ENCODE measurements at regions not wholly inside any gene's neighbourhood (a gene's known extent, or its start where the extent isn't known, plus 50 kb on each side); places are given as distances from the start of the nearest gene placed in this dataset.

GRCh38 chr5:99686538-99686937 is 757.7 kb upstream of the CHD1 start:
- H4K8ac ChIP-seq (replicated peaks; ENCODE audit: insufficient read length, low read depth, low read length) = no peak overlapping the region
- no peaks in the 10 kb centered on the region; the same call in 1 of the 2 replicates for H3K27me3 Mint-ChIP-seq (ENCODE audit: low read depth)
- no peak overlapping the region for H3K4me2 ChIP-seq (ENCODE audit: insufficient read depth, insufficient read length, low read length)
- no peak overlapping the region for H3K4me3 Mint-ChIP-seq
- H2BK20ac ChIP-seq (ENCODE audit: low read depth, low read length, poor library complexity, severe bottlenecking) = no peak overlapping the region
- H4K91ac ChIP-seq (ENCODE audit: insufficient read length, low read depth, low read length) = no peak overlapping the region
- H3K27ac Mint-ChIP-seq = no peak overlapping the region
- H4K5ac ChIP-seq (ENCODE audit: insufficient read length, low read depth, low read length) = no peak overlapping the region
- H3K9me3 ChIP-seq (ENCODE audit: control insufficient read depth, low read depth, low read length) = no peaks in the 10 kb centered on the region
- no peak overlapping the region for H3K27ac ChIP-seq (ENCODE audit: insufficient read length, low read depth, low read length)
- H2BK5ac ChIP-seq (ENCODE audit: insufficient read length, low read length) = no peak overlapping the region
- H3K18ac ChIP-seq (ENCODE audit: insufficient read length, low read depth, low read length) = no peak overlapping the region
- H3K4ac ChIP-seq (ENCODE audit: low read depth, low read length) = no peak overlapping the region
- no peaks in the 10 kb centered on the region for H3K79me2 ChIP-seq (ENCODE audit: insufficient read depth, low read length)
- H4K20me1 ChIP-seq (ENCODE audit: control insufficient read depth, insufficient read depth, insufficient read length) = no peaks in the 10 kb centered on the region
- no peak overlapping the region for H3K23ac ChIP-seq (ENCODE audit: insufficient read length, low read depth, low read length)
- H3K14ac ChIP-seq (ENCODE audit: insufficient read depth, low read length) = no peak overlapping the region
- H3K9me3 Mint-ChIP-seq = no peaks in the 10 kb centered on the region
- no peaks in the 10 kb centered on the region for H3K4me1 ChIP-seq (ENCODE audit: insufficient read depth, low read length)
- no peak overlapping the region for H2AK5ac ChIP-seq (ENCODE audit: insufficient read length, low read length)
- H3K56ac ChIP-seq (ENCODE audit: insufficient read length, low read depth, low read length) = no peak overlapping the region
- no peak overlapping the region for H3T11ph ChIP-seq (ENCODE audit: low read length)
- H2BK120ac ChIP-seq (ENCODE audit: low read depth, low read length, poor library complexity, severe bottlenecking) = no peak overlapping the region
- H3K79me1 ChIP-seq (ENCODE audit: insufficient read depth, low read depth, low read length, poor library complexity, severe bottlenecking) = no peaks in the 10 kb centered on the region
- no CpG with 5 or more reads among the region's 7 CpGs for WGBS (ENCODE audit: extremely low coverage, insufficient read length, low lambda C conversion rate)
- no peak for DNase-seq
- H2BK12ac ChIP-seq (ENCODE audit: insufficient read length, low read depth, low read length) = no peak overlapping the region
- H3K36me3 Mint-ChIP-seq (ENCODE audit: insufficient read depth in 1 of 3, low read depth in 3 of 3) = no peaks in the 10 kb centered on the region
- H3K9ac ChIP-seq (ENCODE audit: extremely low read depth, insufficient read length, low read length) = no peak overlapping the region
- no peak overlapping the region for H2AFZ ChIP-seq (ENCODE audit: low read length)
- no peaks in the 10 kb centered on the region for H3K4me1 Mint-ChIP-seq
- H2BK15ac ChIP-seq (ENCODE audit: low read depth, low read length) = no peak overlapping the region
- no peak for TF ChIP-seq CTCF (conservative IDR thresholded peaks at IDR 0.05)
- no peaks in the 10 kb centered on the region for H3K27me3 ChIP-seq (ENCODE audit: insufficient read depth, low read length)
- H3K23me2 ChIP-seq (ENCODE audit: insufficient read length, low read depth, low read length, poor library complexity, severe bottlenecking) = no peaks in the 10 kb centered on the region
